ENCODE measurements at regions not wholly inside any gene's neighbourhood (a gene's known extent, or its start where the extent isn't known, plus 50 kb on each side); places are given as distances from the start of the nearest gene placed in this dataset.

GRCh38 chr12:23368590-23368989, 580.9 kb downstream of the SOX5 start:
- Histone ChIP-seq H3K27me3 (replicated peaks in 1 of 2; ENCODE audit: control insufficient read depth in 2 of 2, insufficient read depth in 2 of 2, low read length in 1 of 2) (no peaks in the 10 kb centered on the region), H2AFZ (ENCODE audit: control insufficient read depth, low read depth, low read length) (no peak overlapping the region), H3K9me3 (replicated peaks; ENCODE audit: control insufficient read depth, insufficient read depth, low read length) (no peaks in the 10 kb centered on the region), H3K36me3 (ENCODE audit: control insufficient read depth in 2 of 2, insufficient read depth in 2 of 2, low read length in 1 of 2) (no peaks in the 10 kb centered on the region), H3K4me3 (no peak overlapping the region), H3K79me2 (ENCODE audit: control insufficient read depth, insufficient read depth, low read length) (no peaks in the 10 kb centered on the region), H4K20me1 (ENCODE audit: control insufficient read depth, insufficient read depth) (no peaks in the 10 kb centered on the region), H3K4me2 (ENCODE audit: control insufficient read depth, insufficient read depth) (no peak overlapping the region), H3K27ac (ENCODE audit: control insufficient read depth, insufficient read depth) (no peak overlapping the region), H3K4me1 (ENCODE audit: control insufficient read depth, insufficient read depth, low read length) (no peaks in the 10 kb centered on the region), H3K9ac (ENCODE audit: control insufficient read depth, insufficient read depth, low read length) (no peak overlapping the region)
- ChIA-PET SMC1A (ENCODE audit: uncharacterized antibody, unreplicated experiment) (no interaction called here), POLR2A (no interaction called here), CTCF (no interaction called here), RAD21 (ENCODE audit: unreplicated experiment) (no interaction called here)
- ATAC-seq (no peak), FAIRE-seq (no peak), DNase-seq (ENCODE audit: low read depth, low spot score) (no peak)
- intact Hi-C loops (cut with micrococcal nuclease; ENCODE audit: unreplicated experiment), result no loop called here
- TF ChIP-seq CTCF (IDR thresholded peaks at IDR 0.05 in 2 of 3, conservative IDR thresholded peaks at IDR 0.05 in 1 of 3; ENCODE audit: control insufficient read depth in 2 of 3, extremely low read depth in 1 of 3, insufficient read depth in 1 of 3, low read depth in 3 of 3, low read length in 3 of 3) (no peak), PAX5 (IDR thresholded peaks at IDR 0.05; ENCODE audit: borderline replicate concordance, low read depth, low read length) (no peak), RAD51 (IDR thresholded peaks at IDR 0.05) (no peak), TAF1 (IDR thresholded peaks at IDR 0.05; ENCODE audit: borderline replicate concordance, low read depth, low read length) (no peak), ATF7 (IDR thresholded peaks at IDR 0.05; ENCODE audit: low read depth) (no peak), ZSCAN29 (IDR thresholded peaks at IDR 0.05) (no peak), MTA2 (IDR thresholded peaks at IDR 0.05; ENCODE audit: low read depth) (no peak), NFYA (IDR thresholded peaks at IDR 0.05; ENCODE audit: borderline replicate concordance, low read depth, low read length) (no peak), RBBP5 (conservative IDR thresholded peaks at IDR 0.05) (no peak), RAD21 (IDR thresholded peaks at IDR 0.05; ENCODE audit: insufficient read depth, low read depth, low read length) (no peak), MXI1 (IDR thresholded peaks at IDR 0.05; ENCODE audit: low read depth, low read length) (no peak), ETV6 (conservative IDR thresholded peaks at IDR 0.05 in 1 of 2, IDR thresholded peaks at IDR 0.05 in 1 of 2; ENCODE audit: borderline replicate concordance in 1 of 2, low read depth in 1 of 2) (no peak), ZBTB40 (IDR thresholded peaks at IDR 0.05; ENCODE audit: borderline replicate concordance) (no peak)
- in situ Hi-C loops (cut with MboI), result no loop called here
- BruUV-seq (replicated peaks), result no TSS peak
- WGBS (ENCODE audit: insufficient coverage, insufficient replicate concordance, low lambda C conversion rate, missing lambda C conversion rate), result 27% methylated on average over 1 of the region's 1 CpG
